A673 (cell line): ENCODE measurements at regions not wholly inside any gene's neighbourhood (a gene's known extent, or its start where the extent isn't known, plus 50 kb on each side); places are given as distances from the start of the nearest gene placed in this dataset.
A peak's percentile ranks its signal among the peaks of the same experiment; 100 is the strongest.

Source experiments
- BruUV-seq: library from RNA; stranded (reverse); fragments of 400-500 nt; replicated peaks from 2 replicates; lab custom pipeline; 2021; lab: Mats Ljungman, UMichigan
- CTCF ChIA-PET: fragments of 300-600 bp; sonication (Branson Sonifier 250); formaldehyde crosslinking; loops from one replicate; lab custom pipeline; 2022; ENCODE audit warnings: antibody characterized with exemption; lab: Charles Lee
- POLR2A ChIA-PET: fragments of 300-600 bp; sonication (Branson Sonifier 250); formaldehyde crosslinking; loops from one replicate; lab custom pipeline; 2022; ENCODE audit warnings: antibody characterized with exemption; ENCODE audit not compliant: low non-redundant PET; lab: Charles Lee
- DNase-seq: peaks from one replicate; pipeline ENCODE4 v3.0.0-alpha.2; 2015; ENCODE audit warnings: low spot score
- H3K27ac ChIP-seq: fragments of 200-600 bp; sonication (generic); 2 replicates; pipeline ENCODE4 v1.5.1; 2016; ENCODE audit warnings: mixed run types, low read depth, mild to moderate bottlenecking, mixed read lengths, antibody characterized with exemption, low read length; ENCODE audit not compliant: poor library complexity, severe bottlenecking
- H3K27me3 ChIP-seq: fragments of 200-600 bp; sonication (generic); replicated peaks from 2 replicates; pipeline ENCODE4 v1.6.1; 2017; ENCODE audit warnings: mixed run types, low read depth, mild to moderate bottlenecking, mixed read lengths, antibody characterized with exemption, low read length; ENCODE audit not compliant: insufficient read depth, poor library complexity
- H3K36me3 ChIP-seq: fragments of 200-600 bp; sonication (generic); 2 replicates; pipeline ENCODE4 v1.6.1; 2016; ENCODE audit warnings: mixed run types, mild to moderate bottlenecking, mixed read lengths, antibody characterized with exemption, low read length; ENCODE audit not compliant: insufficient read depth, poor library complexity, severe bottlenecking
- H3K4me1 ChIP-seq: fragments of 200-600 bp; sonication (generic); 2 replicates; pipeline ENCODE4 v1.6.1; 2017; ENCODE audit warnings: mixed run types, mild to moderate bottlenecking, mixed read lengths, antibody characterized with exemption, low read length; ENCODE audit not compliant: insufficient read depth, poor library complexity, severe bottlenecking
- H3K4me3 ChIP-seq: fragments of 200-600 bp; sonication (generic); 2 replicates; pipeline ENCODE4 v1.5.1; 2016; ENCODE audit warnings: low read depth, mixed run types, mild to moderate bottlenecking, mixed read lengths, low read length; ENCODE audit not compliant: poor library complexity, severe bottlenecking
- H3K9me3 ChIP-seq: fragments of 200-600 bp; sonication (generic); 2 replicates; pipeline ENCODE4 v1.6.1; 2016; ENCODE audit warnings: mixed run types, low read depth, mild to moderate bottlenecking, mixed read lengths, antibody characterized with exemption, low read length; ENCODE audit not compliant: poor library complexity, severe bottlenecking
- CTCF ChIP-seq: fragments of 300-800, 200-600 bp; sonication (generic); conservative IDR thresholded peaks from 2 replicates; pipeline ENCODE4 v1.5.1; 2017; ENCODE audit warnings: low read depth, mild to moderate bottlenecking, antibody characterized with exemption, low read length, moderate library complexity, mixed read lengths
- EZH2 ChIP-seq: fragments of 200-600 bp; sonication (generic); IDR thresholded peaks from 2 replicates; pipeline ENCODE4 v1.6.1; 2017; ENCODE audit warnings: borderline replicate concordance, low read depth, mild to moderate bottlenecking, mixed read lengths, antibody characterized with exemption, low read length; ENCODE audit not compliant: poor library complexity, severe bottlenecking
- intact Hi-C: fragments of 100-400 bp; cut with micrococcal nuclease; formaldehyde crosslinking; loops from one replicate; pipeline ENCODE4 v1.10.0; 2022; ENCODE audit not compliant: unreplicated experiment

GRCh38 chr2:225340923-225341322 lies 58.6 kb upstream of the NYAP2 start:
- H3K36me3 ChIP-seq, result no peaks in the 10 kb centered on the region

GRCh38 chr2:225337183-225337582 lies 62.3 kb upstream of the NYAP2 start:
- no TSS peak for BruUV-seq
- intact Hi-C loops, result no loop called here
- no peak for TF ChIP-seq CTCF
- no peak for TF ChIP-seq EZH2
- DNase-seq, result peak; percentile 49
- Histone ChIP-seq H3K4me1 (no peaks in the 10 kb centered on the region), H3K4me3 (no peak overlapping the region), H3K9me3 (no peaks in the 10 kb centered on the region), H3K27me3 (no peaks in the 10 kb centered on the region), H3K27ac (no peak overlapping the region), H3K36me3 (no peaks in the 10 kb centered on the region)
- POLR2A ChIA-PET, result no interaction called here
- CTCF ChIA-PET, result no interaction called here

More at GRCh38 chr2:225340923-225341322, 58.6 kb upstream of the NYAP2 start:
- ChIA-PET POLR2A (no interaction called here), CTCF (no interaction called here)
- H3K4me3 ChIP-seq, result no peak overlapping the region
- no peak overlapping the region for H3K27ac ChIP-seq
- no peak for DNase-seq
- H3K4me1 ChIP-seq, result no peaks in the 10 kb centered on the region
- TF ChIP-seq CTCF (no peak), EZH2 (no peak)
- H3K27me3 ChIP-seq, result no peaks in the 10 kb centered on the region
- no TSS peak for BruUV-seq
- H3K9me3 ChIP-seq, result no peaks in the 10 kb centered on the region
- intact Hi-C loops, result no loop called here

- Histone ChIP-seq H3K36me3 (no peaks in the 10 kb centered on the region), H3K4me3 (no peak overlapping the region), H3K27ac (no peak overlapping the region), H3K4me1 (no peaks in the 10 kb centered on the region), H3K27me3 (no peaks in the 10 kb centered on the region), H3K9me3 (no peaks in the 10 kb centered on the region)
- no peak for DNase-seq
- POLR2A ChIA-PET, result no interaction called here
- no peak for TF ChIP-seq CTCF
- no TSS peak for BruUV-seq
- CTCF ChIA-PET, result no interaction called here
- intact Hi-C loops, result no loop called here
Observed at GRCh38 chr2:225334514-225334913, 65.0 kb upstream of the NYAP2 start.
